Fibroblast of the aortic adventitia (primary cell): ENCODE measurements at regions not wholly inside any gene's neighbourhood (a gene's known extent, or its start where the extent isn't known, plus 50 kb on each side); places are given as distances from the start of the nearest gene placed in this dataset.

ENCODE experiments used
- DNase-seq: peaks from one replicate; pipeline ENCODE4 v3.0.0-alpha.2; 2010; ENCODE audit warnings: low read depth
- H3K4me3 ChIP-seq: 2 replicates; pipeline ENCODE4 v1.5.1; 2011; ENCODE audit warnings: low read depth, mild to moderate bottlenecking, control low read depth, low read length, moderate library complexity
- CTCF ChIP-seq: IDR thresholded peaks from 2 replicates; pipeline ENCODE4 v1.5.1; 2011; ENCODE audit warnings: mild to moderate bottlenecking, low read length, control low read depth, inconsistent platforms; ENCODE audit not compliant: insufficient read depth

GRCh38 chr12:97169889-97170567, 263.0 kb downstream of the NEDD1 start:
- no peak for TF ChIP-seq CTCF
- DNase-seq, result no peak
- H3K4me3 ChIP-seq, result no peak overlapping the region

GRCh38 chr12:97173688-97174410, 266.8 kb downstream of the NEDD1 start:
- no peak for TF ChIP-seq CTCF

GRCh38 chr12:97177481-97177880, 270.4 kb downstream of the NEDD1 start:
- no peak for TF ChIP-seq CTCF
- no peak overlapping the region for H3K4me3 ChIP-seq
- DNase-seq, result no peak

More at GRCh38 chr12:97173688-97174410, 266.8 kb downstream of the NEDD1 start:
- H3K4me3 ChIP-seq, result no peak overlapping the region
- DNase-seq, result no peak

- no peak overlapping the region for H3K4me3 ChIP-seq
- no peak for TF ChIP-seq CTCF
- no peak for DNase-seq
These were observed 274.7 kb downstream of the NEDD1 start for GRCh38 chr12:97181571-97182265.

GRCh38 chr12:97182769-97183168, 275.7 kb downstream of the NEDD1 start:
- TF ChIP-seq CTCF, result no peak
- H3K4me3 ChIP-seq, result no peak overlapping the region
- no peak for DNase-seq

GRCh38 chr12:97184127-97184773, 277.2 kb downstream of the NEDD1 start:
- TF ChIP-seq CTCF, result no peak
- no peak overlapping the region for H3K4me3 ChIP-seq
- no peak for DNase-seq
